GM06990 (cell line): ENCODE measurements at regions not wholly inside any gene's neighbourhood (a gene's known extent, or its start where the extent isn't known, plus 50 kb on each side); places are given as distances from the start of the nearest gene placed in this dataset.

Source experiments
- DNase-seq: peaks from one replicate; pipeline ENCODE4 v3.0.0-alpha.2; 2011; ENCODE audit not compliant: insufficient read length; ENCODE audit errors: extremely low read depth
- H3K27me3 ChIP-seq: replicated peaks from 2 replicates; pipeline ENCODE4 v1.6.0; 2011; ENCODE audit warnings: low read length; ENCODE audit not compliant: control insufficient read depth, insufficient read depth
- H3K36me3 ChIP-seq: 2 replicates; pipeline ENCODE4 v1.5.1; 2011; ENCODE audit warnings: low read length; ENCODE audit not compliant: control insufficient read depth, insufficient read depth
- H3K4me3 ChIP-seq: replicated peaks from 2 replicates; pipeline ENCODE4 v1.5.1; 2011; ENCODE audit warnings: low read depth, mild to moderate bottlenecking, control low read depth, low read length
- TF ChIP-seq, protein P1 (sequence below): IDR thresholded peaks from 2 replicates; pipeline ENCODE4 v1.5.1; 2011; ENCODE audit warnings: low read length, control low read depth, mild to moderate bottlenecking, inconsistent platforms; ENCODE audit not compliant: insufficient read depth, poor library complexity, severe bottlenecking

DNA sequence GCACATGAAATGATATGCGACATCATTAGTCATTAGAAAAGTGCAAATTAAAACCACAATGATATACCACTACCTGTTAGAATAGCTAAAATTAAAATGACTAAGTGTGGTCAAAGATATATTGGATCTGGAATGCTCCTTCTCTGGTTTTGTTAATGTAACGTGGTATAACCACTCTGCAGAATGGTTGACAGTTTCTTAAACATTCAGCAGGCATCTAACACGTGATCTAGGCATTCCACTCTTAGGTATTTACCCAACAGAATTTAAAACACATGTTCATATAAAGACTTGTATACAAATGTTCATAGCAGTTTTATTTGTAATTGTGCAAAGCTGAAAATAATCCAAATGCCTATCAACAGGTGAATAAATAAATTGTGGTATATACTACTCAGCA, 165.0 kb upstream of the PLXNA2 start:
- DNase-seq: no peak
- TF ChIP-seq, protein P1, sequence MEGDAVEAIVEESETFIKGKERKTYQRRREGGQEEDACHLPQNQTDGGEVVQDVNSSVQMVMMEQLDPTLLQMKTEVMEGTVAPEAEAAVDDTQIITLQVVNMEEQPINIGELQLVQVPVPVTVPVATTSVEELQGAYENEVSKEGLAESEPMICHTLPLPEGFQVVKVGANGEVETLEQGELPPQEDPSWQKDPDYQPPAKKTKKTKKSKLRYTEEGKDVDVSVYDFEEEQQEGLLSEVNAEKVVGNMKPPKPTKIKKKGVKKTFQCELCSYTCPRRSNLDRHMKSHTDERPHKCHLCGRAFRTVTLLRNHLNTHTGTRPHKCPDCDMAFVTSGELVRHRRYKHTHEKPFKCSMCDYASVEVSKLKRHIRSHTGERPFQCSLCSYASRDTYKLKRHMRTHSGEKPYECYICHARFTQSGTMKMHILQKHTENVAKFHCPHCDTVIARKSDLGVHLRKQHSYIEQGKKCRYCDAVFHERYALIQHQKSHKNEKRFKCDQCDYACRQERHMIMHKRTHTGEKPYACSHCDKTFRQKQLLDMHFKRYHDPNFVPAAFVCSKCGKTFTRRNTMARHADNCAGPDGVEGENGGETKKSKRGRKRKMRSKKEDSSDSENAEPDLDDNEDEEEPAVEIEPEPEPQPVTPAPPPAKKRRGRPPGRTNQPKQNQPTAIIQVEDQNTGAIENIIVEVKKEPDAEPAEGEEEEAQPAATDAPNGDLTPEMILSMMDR: no peak
- H3K36me3 ChIP-seq: no peaks in the 10 kb centered on the region
- no peak overlapping the region for H3K4me3 ChIP-seq
- no peaks in the 10 kb centered on the region for H3K27me3 ChIP-seq

DNA sequence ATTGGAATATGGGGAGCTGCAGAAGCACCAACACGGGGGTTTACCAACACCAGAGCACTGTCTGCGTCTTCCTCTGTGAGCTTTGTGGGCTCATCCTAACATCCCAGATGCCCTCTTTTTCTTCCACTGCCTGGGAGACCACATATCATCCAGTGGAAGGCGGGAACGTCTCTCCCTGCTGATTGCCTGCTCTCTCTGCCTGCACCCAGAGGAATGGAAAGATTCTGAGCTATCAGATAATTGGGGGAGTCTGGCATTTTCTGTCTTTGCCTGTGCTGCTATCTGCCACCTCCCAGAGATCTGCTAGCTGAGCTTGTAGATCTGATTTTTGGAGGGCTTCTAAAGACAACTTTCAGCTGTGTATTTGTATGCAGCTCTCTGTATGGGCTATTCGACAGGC, 166.2 kb upstream of the PLXNA2 start:
- no peaks in the 10 kb centered on the region for H3K36me3 ChIP-seq
- TF ChIP-seq, protein P1: no peak
- H3K4me3 ChIP-seq: no peak overlapping the region
- DNase-seq: no peak
- no peaks in the 10 kb centered on the region for H3K27me3 ChIP-seq

DNA sequence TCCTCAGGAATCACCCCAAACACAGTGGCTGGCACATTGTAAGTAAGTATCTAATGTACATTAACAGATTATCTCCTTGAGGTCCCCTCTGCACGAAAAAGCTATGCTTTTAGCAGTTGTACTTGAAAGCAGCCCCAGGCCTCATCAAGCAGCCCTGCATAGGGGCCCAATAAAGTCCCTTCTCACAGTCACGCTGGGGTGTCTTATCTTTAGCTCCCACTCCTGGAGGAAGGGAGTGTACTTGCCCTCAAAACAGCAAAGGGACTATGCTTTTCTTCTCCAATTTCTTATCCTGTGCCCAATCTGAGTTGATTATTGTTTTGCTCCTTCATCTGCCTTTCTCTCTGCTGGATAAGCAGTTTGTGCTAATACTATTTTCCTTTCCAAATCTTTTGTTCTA, 168.8 kb upstream of the PLXNA2 start:
- TF ChIP-seq, protein P1: no peak
- Histone ChIP-seq H3K36me3 (no peaks in the 10 kb centered on the region), H3K27me3 (no peaks in the 10 kb centered on the region), H3K4me3 (no peak overlapping the region)
- DNase-seq: no peak

DNA sequence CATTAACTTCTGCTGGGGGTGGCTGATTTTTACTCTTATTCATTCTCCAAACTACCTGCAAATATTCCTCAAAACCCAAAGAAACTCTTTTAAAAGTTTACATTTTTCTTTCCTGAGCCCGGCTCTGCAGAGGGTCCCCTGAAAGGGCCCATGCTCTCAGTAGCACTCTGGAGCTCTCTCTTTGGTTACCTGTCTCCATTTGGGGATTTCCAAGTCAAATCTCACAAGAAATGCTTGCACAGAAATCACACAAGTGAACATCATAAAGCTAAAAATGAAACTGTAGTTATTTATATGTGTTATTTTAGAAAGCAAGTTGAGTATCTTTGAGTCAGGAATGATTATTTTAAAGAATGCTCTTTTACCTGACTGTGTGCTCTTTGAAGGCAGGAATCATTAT, 174.5 kb upstream of the PLXNA2 start:
- no peak overlapping the region for H3K4me3 ChIP-seq
- no peak for DNase-seq
- TF ChIP-seq, protein P1: no peak
- H3K27me3 ChIP-seq: no peaks in the 10 kb centered on the region
- no peaks in the 10 kb centered on the region for H3K36me3 ChIP-seq

DNA sequence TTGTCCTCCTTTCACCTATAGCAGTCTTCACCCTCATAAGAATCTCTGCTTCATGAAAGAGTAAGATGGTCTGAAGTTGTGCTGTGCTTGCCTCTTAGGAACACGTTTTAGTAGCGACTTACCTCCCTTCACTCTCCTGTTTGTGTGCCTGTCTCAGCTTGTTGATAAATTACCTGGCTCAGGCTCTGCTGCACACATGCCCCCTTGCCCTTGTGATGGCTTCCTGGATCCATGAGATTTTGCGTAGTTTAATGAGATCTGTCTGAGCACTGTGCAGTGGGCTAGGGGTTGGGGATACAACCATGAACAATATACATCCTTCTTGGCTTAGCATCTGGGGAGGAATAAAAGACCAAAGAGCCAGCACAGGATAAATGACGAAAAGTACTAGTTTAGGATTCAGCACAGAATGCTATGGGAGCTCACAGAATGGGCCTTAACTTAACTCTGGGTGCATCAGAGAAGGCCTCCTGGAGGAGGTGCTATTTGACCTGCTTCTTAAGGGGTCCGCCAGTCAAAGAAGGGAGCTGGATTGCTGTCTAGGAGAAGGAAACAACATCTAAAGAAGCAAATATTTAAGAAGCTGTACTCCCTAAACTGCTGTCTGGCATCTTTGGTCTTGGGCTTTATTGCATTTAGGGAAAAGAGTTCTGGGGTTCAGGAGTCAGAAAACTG, 175.7 kb upstream of the PLXNA2 start:
- no peaks in the 10 kb centered on the region for H3K36me3 ChIP-seq
- no peak overlapping the region for H3K4me3 ChIP-seq
- no peaks in the 10 kb centered on the region for H3K27me3 ChIP-seq
- TF ChIP-seq, protein P1: no peak
- no peak for DNase-seq

DNA sequence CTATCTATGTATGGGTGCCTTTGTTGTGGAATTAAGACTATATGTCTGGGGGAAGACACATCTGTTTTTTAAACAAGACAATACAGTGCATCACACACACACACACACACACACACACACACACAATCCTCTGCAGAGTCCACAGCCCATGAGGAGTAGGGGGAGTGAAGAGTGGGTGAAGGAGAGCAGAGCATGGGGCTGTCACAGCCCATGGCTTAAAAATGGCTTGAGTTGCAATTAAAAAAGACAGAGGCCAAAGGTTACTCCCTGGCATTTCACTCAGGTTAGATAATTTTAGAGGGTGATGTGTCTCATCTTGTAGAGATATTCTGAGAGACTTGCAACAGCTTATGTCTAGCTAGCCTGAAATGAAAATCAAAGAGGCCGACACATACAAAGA, 176.5 kb upstream of the PLXNA2 start:
- H3K36me3 ChIP-seq: no peaks in the 10 kb centered on the region
- H3K4me3 ChIP-seq: no peak overlapping the region
- no peaks in the 10 kb centered on the region for H3K27me3 ChIP-seq
- TF ChIP-seq, protein P1: no peak
- DNase-seq: no peak
